ENCODE measurements at regions not wholly inside any gene's neighbourhood (a gene's known extent, or its start where the extent isn't known, plus 50 kb on each side); places are given as distances from the start of the nearest gene placed in this dataset.

DNA sequence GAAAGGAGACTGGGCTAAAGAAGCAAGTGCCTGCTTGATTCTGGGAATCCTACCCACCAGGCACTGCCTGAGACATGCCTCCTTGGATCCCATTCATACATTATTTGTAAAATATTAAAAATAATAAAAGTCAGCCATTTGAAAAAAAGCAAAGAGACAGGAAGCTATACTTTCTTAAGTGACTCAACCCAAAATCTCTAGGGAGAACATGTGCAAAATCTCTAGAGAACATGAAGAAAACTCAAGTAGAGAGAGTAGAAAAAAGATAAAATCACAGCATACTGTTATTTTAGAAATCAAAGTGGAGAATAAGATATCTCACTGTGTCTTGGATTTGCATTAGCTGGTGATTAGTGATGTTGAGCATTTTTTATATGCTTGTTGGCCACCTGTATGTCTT lies 197.2 kb upstream of the GGTLC1 start:
- TF ChIP-seq SP1 (IDR thresholded peaks at IDR 0.05) = no peak
- TF ChIP-seq RAD21 (IDR thresholded peaks at IDR 0.05) = no peak
